HG03558 (cell line): ENCODE measurements at regions not wholly inside any gene's neighbourhood (a gene's known extent, or its start where the extent isn't known, plus 50 kb on each side); places are given as distances from the start of the nearest gene placed in this dataset.

ENCODE experiments used
- ATAC-seq: cut with Tn5 transposase; IDR thresholded peaks from one replicate; pipeline ENCODE4 v1.9.1; 2021; ENCODE audit warnings: moderate number of reproducible peaks; ENCODE audit not compliant: unreplicated experiment; ENCODE audit errors: extremely low read depth

GRCh38 chr13:111472083-111472482, 151.6 kb downstream of the TEX29 start:
- ATAC-seq = no peak

- no peak for ATAC-seq
These were observed 152.4 kb downstream of the TEX29 start for GRCh38 chr13:111472559-111473460.

- no peak for ATAC-seq
These were observed 153.9 kb downstream of the TEX29 start for GRCh38 chr13:111474136-111475002.

GRCh38 chr13:111475488-111475887, 155.0 kb downstream of the TEX29 start:
- ATAC-seq = no peak

- no peak for ATAC-seq
These were observed 155.8 kb downstream of the TEX29 start for GRCh38 chr13:111476197-111476596.

GRCh38 chr13:111479412-111479811, 159.0 kb downstream of the TEX29 start:
- no peak for ATAC-seq

GRCh38 chr13:111480503-111480902, 160.1 kb downstream of the TEX29 start:
- no peak for ATAC-seq

- no peak for ATAC-seq
These were observed 160.5 kb downstream of the TEX29 start for GRCh38 chr13:111480976-111481375.

- no peak for ATAC-seq
These were observed 161.7 kb downstream of the TEX29 start for GRCh38 chr13:111482126-111482525.

- ATAC-seq = no peak
These were observed 162.6 kb downstream of the TEX29 start for GRCh38 chr13:111482806-111483620.

GRCh38 chr13:111483621-111483987, 163.2 kb downstream of the TEX29 start:
- no peak for ATAC-seq

- ATAC-seq = no peak
These were observed 163.9 kb downstream of the TEX29 start for GRCh38 chr13:111484141-111484925.

GRCh38 chr13:111484959-111485358, 164.5 kb downstream of the TEX29 start:
- no peak for ATAC-seq

- ATAC-seq = no peak
These were observed 165.2 kb downstream of the TEX29 start for GRCh38 chr13:111485491-111486250.

- ATAC-seq = no peak
These were observed 165.9 kb downstream of the TEX29 start for GRCh38 chr13:111486331-111486730.

- ATAC-seq = no peak
These were observed 166.4 kb downstream of the TEX29 start for GRCh38 chr13:111486801-111487200.

- ATAC-seq = no peak
These were observed 168.2 kb downstream of the TEX29 start for GRCh38 chr13:111488486-111489132.

- ATAC-seq = no peak
These were observed 168.9 kb downstream of the TEX29 start for GRCh38 chr13:111489301-111489700.
